ENCODE measurements at regions not wholly inside any gene's neighbourhood (a gene's known extent, or its start where the extent isn't known, plus 50 kb on each side); places are given as distances from the start of the nearest gene placed in this dataset.

GRCh38 chr2:134773335-134773734, 54.5 kb upstream of the TMEM163 start:
- DNase-seq: no peak
- Histone ChIP-seq H3K4me3 (ENCODE audit: low read length) (no peak overlapping the region), H3K27me3 (ENCODE audit: control insufficient read depth in 1 of 2, insufficient read depth in 2 of 2, low read length in 2 of 2) (no peaks in the 10 kb centered on the region), H3K36me3 (ENCODE audit: insufficient read depth, low read length) (no peaks in the 10 kb centered on the region), H3K27ac (ENCODE audit: low read depth in 1 of 2, low read length in 2 of 2) (no peak overlapping the region), H3K4me1 (ENCODE audit: insufficient read depth, low read length) (no peaks in the 10 kb centered on the region), H3K9me3 (ENCODE audit: control insufficient read depth in 1 of 2, insufficient read depth in 1 of 2, low read length in 2 of 2) (no peaks in the 10 kb centered on the region)
- ChIA-PET POLR2A (no interaction called here), CTCF (no interaction called here)
- Mint-ChIP-seq H3K27me3 (no peaks in the 10 kb centered on the region), H3K9me3 (no peaks in the 10 kb centered on the region), H3K27ac (no peak overlapping the region), H3K4me3 (no peak overlapping the region), H3K4me1 (ENCODE audit: low read depth) (peaks cover 9% of the 10 kb centered on the region), H3K36me3 (ENCODE audit: low read depth) (no peaks in the 10 kb centered on the region)
- intact Hi-C loops (cut with DNase I, micrococcal nuclease): no loop called here
- no peak for ATAC-seq (ENCODE audit: poor library complexity)
- no peak for TF ChIP-seq CTCF (IDR thresholded peaks at IDR 0.05)

GRCh38 chr2:134773759-134774742, 55.3 kb upstream of the TMEM163 start:
- TF ChIP-seq CTCF (IDR thresholded peaks at IDR 0.05): no peak
- no peak for DNase-seq
- Mint-ChIP-seq H3K36me3 (ENCODE audit: low read depth) (no peaks in the 10 kb centered on the region), H3K4me3 (no peak overlapping the region), H3K27me3 (no peaks in the 10 kb centered on the region), H3K4me1 (ENCODE audit: low read depth) (peaks cover 9% of the 10 kb centered on the region), H3K9me3 (no peaks in the 10 kb centered on the region), H3K27ac (no peak overlapping the region)
- Histone ChIP-seq H3K36me3 (ENCODE audit: insufficient read depth, low read length) (no peaks in the 10 kb centered on the region), H3K27me3 (ENCODE audit: control insufficient read depth in 1 of 2, insufficient read depth in 2 of 2, low read length in 2 of 2) (no peaks in the 10 kb centered on the region), H3K4me3 (ENCODE audit: low read length) (no peak overlapping the region), H3K4me1 (ENCODE audit: insufficient read depth, low read length) (no peaks in the 10 kb centered on the region), H3K27ac (ENCODE audit: low read depth in 1 of 2, low read length in 2 of 2) (no peak overlapping the region), H3K9me3 (ENCODE audit: control insufficient read depth in 1 of 2, insufficient read depth in 1 of 2, low read length in 2 of 2) (no peaks in the 10 kb centered on the region)
- ATAC-seq (ENCODE audit: poor library complexity): no peak
- POLR2A ChIA-PET: no interaction called here
- intact Hi-C loops (cut with DNase I, micrococcal nuclease): no loop called here
- CTCF ChIA-PET: no interaction called here

GRCh38 chr2:134774786-134775641, 56.2 kb upstream of the TMEM163 start:
- Histone ChIP-seq H3K27ac (ENCODE audit: low read depth in 1 of 2, low read length in 2 of 2) (no peak overlapping the region), H3K9me3 (ENCODE audit: control insufficient read depth in 1 of 2, insufficient read depth in 1 of 2, low read length in 2 of 2) (no peaks in the 10 kb centered on the region), H3K4me1 (ENCODE audit: insufficient read depth, low read length) (no peaks in the 10 kb centered on the region), H3K27me3 (ENCODE audit: control insufficient read depth in 1 of 2, insufficient read depth in 2 of 2, low read length in 2 of 2) (no peaks in the 10 kb centered on the region), H3K4me3 (ENCODE audit: low read length) (no peak overlapping the region), H3K36me3 (ENCODE audit: insufficient read depth, low read length) (no peaks in the 10 kb centered on the region)
- ATAC-seq (ENCODE audit: poor library complexity): no peak
- no peaks in the 10 kb centered on the region for H3K27me3 Mint-ChIP-seq
- H3K36me3 Mint-ChIP-seq (ENCODE audit: low read depth): no peaks in the 10 kb centered on the region
- POLR2A ChIA-PET: no interaction called here
- intact Hi-C loops (cut with DNase I, micrococcal nuclease): no loop called here
- peak in 1 of 14 experiments; percentile 1 for DNase-seq
- H3K9me3 Mint-ChIP-seq: no peaks in the 10 kb centered on the region
- CTCF ChIA-PET: no interaction called here
- H3K4me1 Mint-ChIP-seq (ENCODE audit: low read depth): peaks cover 9% of the 10 kb centered on the region
- no peak overlapping the region for H3K27ac Mint-ChIP-seq
- TF ChIP-seq CTCF (IDR thresholded peaks at IDR 0.05): no peak
- no peak overlapping the region for H3K4me3 Mint-ChIP-seq

All from CD4-positive, alpha-beta T cell (primary cell).